ENCODE measurements at regions not wholly inside any gene's neighbourhood (a gene's known extent, or its start where the extent isn't known, plus 50 kb on each side); places are given as distances from the start of the nearest gene placed in this dataset.
"Not testable (repeated sequence)": the region's sequence is repeated elsewhere in the genome, so short reads cannot be mapped to it uniquely, and the experiment has no call there.

- no peak for DNase-seq (ENCODE audit: extremely low spot score)
Observed at GRCh38 chr12:124469193-124469888, 98.1 kb downstream of the NCOR2 start.

GRCh38 chr12:124467549-124467948 lies 99.9 kb downstream of the NCOR2 start:
- H3K27me3 ChIP-seq; intact Hi-C loops (cut with DNase I); DNase-seq (ENCODE audit: extremely low spot score); H3K9me3 ChIP-seq; H3K27ac ChIP-seq (replicated peaks in 1 of 4); H3K4me3 ChIP-seq: not testable (repeated sequence)
- H3K36me3 ChIP-seq: peaks cover 21 to 75% (median 64%) of the 10 kb centered on the region in 4 donors
- peaks cover 7 to 38% (median 28%) of the 10 kb centered on the region in 4 donors for H3K4me1 ChIP-seq
- 100% methylated on average over 1 of the region's 1 CpG for WGBS

More at GRCh38 chr12:124469193-124469888, 98.1 kb downstream of the NCOR2 start:
- 84% methylated on average over 11 of the region's 11 CpGs for WGBS
- H3K27ac ChIP-seq (replicated peaks in 1 of 4): peak overlapping the region in 1 of 4 donors; percentile 8
- H3K4me3 ChIP-seq: no peak overlapping the region
- H3K27me3 ChIP-seq: no peaks in the 10 kb centered on the region
- TF ChIP-seq POLR2A (IDR thresholded peaks at IDR 0.05; ENCODE audit: low read depth): no peak
- peak; percentile 39 to 59 (median 39) for TF ChIP-seq CTCF (IDR thresholded peaks at IDR 0.05)
- H3K9me3 ChIP-seq: peaks cover 0 to 18% (median 5%) of the 10 kb centered on the region in 4 donors
- intact Hi-C loops (cut with DNase I): no loop called here
- peaks cover 5 to 28% (median 15%) of the 10 kb centered on the region in 4 donors for H3K4me1 ChIP-seq
- peaks cover 26 to 74% (median 69%) of the 10 kb centered on the region in 4 donors for H3K36me3 ChIP-seq

GRCh38 chr12:124466216-124467128 lies 100.9 kb downstream of the NCOR2 start:
- peak overlapping the region in 2 of 4 donors; percentile 0 to 44 for H3K27ac ChIP-seq (replicated peaks in 1 of 4)
- intact Hi-C loops (cut with DNase I): no loop called here
- H3K27me3 ChIP-seq: no peaks in the 10 kb centered on the region
- peaks cover 7 to 45% (median 35%) of the 10 kb centered on the region in 4 donors for H3K4me1 ChIP-seq
- no peak for DNase-seq (ENCODE audit: extremely low spot score)
- no peak for TF ChIP-seq POLR2A (IDR thresholded peaks at IDR 0.05; ENCODE audit: low read depth)
- TF ChIP-seq POLR2AphosphoS5 (IDR thresholded peaks at IDR 0.05): no peak
- no peak for TF ChIP-seq EP300 (IDR thresholded peaks at IDR 0.05)
- peak in 1 of 3 experiments; percentile 24 for TF ChIP-seq CTCF (IDR thresholded peaks at IDR 0.05)
- WGBS: 78% methylated on average over 15 of the region's 29 CpGs
- H3K9me3 ChIP-seq: peaks cover 0 to 9% (median 1%) of the 10 kb centered on the region in 4 donors
- peak overlapping the region in 1 of 4 donors; percentile 8 for H3K4me3 ChIP-seq
- peaks cover 16 to 75% (median 59%) of the 10 kb centered on the region in 4 donors for H3K36me3 ChIP-seq

- H3K27me3 ChIP-seq: no peaks in the 10 kb centered on the region
- no peak for DNase-seq (ENCODE audit: extremely low spot score)
- peaks cover 7 to 50% (median 35%) of the 10 kb centered on the region in 4 donors for H3K4me1 ChIP-seq
- H3K36me3 ChIP-seq: peaks cover 10 to 75% (median 57%) of the 10 kb centered on the region in 4 donors
- intact Hi-C loops (cut with DNase I): no loop called here
- peak overlapping the region in 2 of 4 donors; percentile 0 to 44 for H3K27ac ChIP-seq (replicated peaks in 1 of 4)
- no peak overlapping the region for H3K4me3 ChIP-seq
- 100% methylated on average over 1 of the region's 1 CpG for WGBS
- no peak for TF ChIP-seq CTCF (IDR thresholded peaks at IDR 0.05)
- no peak for TF ChIP-seq POLR2AphosphoS5 (IDR thresholded peaks at IDR 0.05)
- TF ChIP-seq POLR2A (IDR thresholded peaks at IDR 0.05; ENCODE audit: low read depth): no peak
- TF ChIP-seq EP300 (IDR thresholded peaks at IDR 0.05): no peak
- peaks cover 0 to 9% (median 1%) of the 10 kb centered on the region in 4 donors for H3K9me3 ChIP-seq
Observed at GRCh38 chr12:124465473-124465872, 101.9 kb downstream of the NCOR2 start.

- Histone ChIP-seq H3K36me3 (peaks cover 12 to 75% (median 59%) of the 10 kb centered on the region in 4 donors), H3K4me1 (peaks cover 7 to 50% (median 35%) of the 10 kb centered on the region in 4 donors), H3K4me3 (no peak overlapping the region), H3K27ac (replicated peaks in 1 of 4) (no peak overlapping the region), H3K27me3 (no peaks in the 10 kb centered on the region), H3K9me3 (peaks cover 0 to 9% (median 1%) of the 10 kb centered on the region in 4 donors)
- TF ChIP-seq EP300 (IDR thresholded peaks at IDR 0.05): no peak
- TF ChIP-seq POLR2AphosphoS5 (IDR thresholded peaks at IDR 0.05): no peak
- no peak for TF ChIP-seq CTCF (IDR thresholded peaks at IDR 0.05)
- no peak for TF ChIP-seq POLR2A (IDR thresholded peaks at IDR 0.05; ENCODE audit: low read depth)
- intact Hi-C loops (cut with DNase I): no loop called here
- WGBS: 86% methylated on average over 3 of the region's 4 CpGs
- no peak for DNase-seq (ENCODE audit: extremely low spot score)
Observed at GRCh38 chr12:124464830-124465229, 102.6 kb downstream of the NCOR2 start.
